Keratinocyte (primary cell): ENCODE measurements at regions not wholly inside any gene's neighbourhood (a gene's known extent, or its start where the extent isn't known, plus 50 kb on each side); places are given as distances from the start of the nearest gene placed in this dataset.

Experiments
- CTCF ChIP-seq, 3 experiments: IDR thresholded peaks in 1 of 3; conservative IDR thresholded peaks in 1 of 3; optimal IDR thresholded peaks in 1 of 3; 2 replicates in 2 of 3; 3 replicates in 1 of 3; pipeline versions ENCODE3 to v1.5.1; 2011; ENCODE audit warnings: low read length in 3 of 3, mild to moderate bottlenecking in 3 of 3, moderate library complexity in 2 of 3, control low read depth in 1 of 3, inconsistent platforms in 1 of 3; ENCODE audit not compliant: insufficient read depth in 2 of 3; ENCODE audit errors: extremely low read depth in 1 of 3
- EZH2 ChIP-seq: IDR thresholded peaks from one replicate; pipeline ENCODE4 v1.6.1; 2012; ENCODE audit warnings: inconsistent platforms, mild to moderate bottlenecking, low read length, moderate library complexity

GRCh38 chr6:23418095-23418494 lies 707.9 kb upstream of the NRSN1 start:
- TF ChIP-seq CTCF (optimal IDR thresholded peaks at IDR 0.05 in 1 of 3, IDR thresholded peaks at IDR 0.05 in 1 of 3, conservative IDR thresholded peaks at IDR 0.05 in 1 of 3; ENCODE audit: extremely low read depth in 1 of 3, insufficient read depth in 2 of 3, low read length in 3 of 3) (no peak), EZH2 (no peak)
